ENCODE measurements at regions not wholly inside any gene's neighbourhood (a gene's known extent, or its start where the extent isn't known, plus 50 kb on each side); places are given as distances from the start of the nearest gene placed in this dataset.

DNA sequence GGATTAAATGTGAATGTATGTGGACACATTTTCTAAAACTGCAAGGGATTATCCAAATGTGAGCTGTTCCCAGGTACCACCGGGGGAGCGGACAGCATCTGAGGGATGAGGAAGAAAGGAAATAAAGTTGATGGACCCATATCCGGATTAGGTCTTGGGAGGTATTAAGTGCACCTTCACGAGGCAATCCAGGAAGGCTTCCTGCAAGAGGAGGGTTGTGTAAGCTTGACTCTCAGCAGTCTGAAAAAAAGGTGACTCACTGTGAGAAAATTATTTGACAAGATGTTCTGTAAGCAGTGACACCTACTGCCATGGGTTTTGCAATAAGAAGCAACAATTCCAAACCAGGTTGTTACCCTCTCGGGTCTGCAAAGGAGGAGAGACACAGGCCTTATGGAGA, 55.0 kb upstream of the LRFN2 start (continued):
- TF ChIP-seq BCL11A (IDR thresholded peaks at IDR 0.05; ENCODE audit: low read depth in 2 of 2, low read length in 2 of 2) (no peak), CREB1 (IDR thresholded peaks at IDR 0.05) (no peak), SP1 (IDR thresholded peaks at IDR 0.05; ENCODE audit: low read depth, low read length) (no peak), ASH2L (IDR thresholded peaks at IDR 0.05; ENCODE audit: low read length) (no peak)
- TF ChIP-seq, protein P1, sequence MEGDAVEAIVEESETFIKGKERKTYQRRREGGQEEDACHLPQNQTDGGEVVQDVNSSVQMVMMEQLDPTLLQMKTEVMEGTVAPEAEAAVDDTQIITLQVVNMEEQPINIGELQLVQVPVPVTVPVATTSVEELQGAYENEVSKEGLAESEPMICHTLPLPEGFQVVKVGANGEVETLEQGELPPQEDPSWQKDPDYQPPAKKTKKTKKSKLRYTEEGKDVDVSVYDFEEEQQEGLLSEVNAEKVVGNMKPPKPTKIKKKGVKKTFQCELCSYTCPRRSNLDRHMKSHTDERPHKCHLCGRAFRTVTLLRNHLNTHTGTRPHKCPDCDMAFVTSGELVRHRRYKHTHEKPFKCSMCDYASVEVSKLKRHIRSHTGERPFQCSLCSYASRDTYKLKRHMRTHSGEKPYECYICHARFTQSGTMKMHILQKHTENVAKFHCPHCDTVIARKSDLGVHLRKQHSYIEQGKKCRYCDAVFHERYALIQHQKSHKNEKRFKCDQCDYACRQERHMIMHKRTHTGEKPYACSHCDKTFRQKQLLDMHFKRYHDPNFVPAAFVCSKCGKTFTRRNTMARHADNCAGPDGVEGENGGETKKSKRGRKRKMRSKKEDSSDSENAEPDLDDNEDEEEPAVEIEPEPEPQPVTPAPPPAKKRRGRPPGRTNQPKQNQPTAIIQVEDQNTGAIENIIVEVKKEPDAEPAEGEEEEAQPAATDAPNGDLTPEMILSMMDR (IDR thresholded peaks at IDR 0.05; ENCODE audit: control extremely low read depth in 1 of 3, insufficient read depth in 1 of 3, low read depth in 1 of 3, low read length in 3 of 3), result no peak
